Skeletal muscle tissue (tissue), 3 donors: ENCODE measurements at regions not wholly inside any gene's neighbourhood (a gene's known extent, or its start where the extent isn't known, plus 50 kb on each side); places are given as distances from the start of the nearest gene placed in this dataset.

Experiments used
- H3K27ac ChIP-seq: one replicate; pipeline ENCODE4 v1.7.0; 2013; ENCODE audit warnings: mild to moderate bottlenecking, low read depth, low read length, inconsistent platforms
- H3K27me3 ChIP-seq, 3 donors: one replicate each; pipeline ENCODE4 v1.7.0; 2013; ENCODE audit warnings: low read length in 3 of 3; ENCODE audit not compliant: control insufficient read depth in 3 of 3, insufficient read depth in 3 of 3
- H3K36me3 ChIP-seq, 3 donors: one replicate each; pipeline ENCODE4 v1.7.0; 2013; ENCODE audit warnings: low read length in 3 of 3; ENCODE audit not compliant: control insufficient read depth in 3 of 3, insufficient read depth in 3 of 3
- H3K4me1 ChIP-seq, 3 donors: one replicate each; pipeline ENCODE4 v1.7.0; 2013; ENCODE audit warnings: low read length in 3 of 3, mild to moderate bottlenecking in 3 of 3; ENCODE audit not compliant: control insufficient read depth in 3 of 3, insufficient read depth in 3 of 3
- H3K4me3 ChIP-seq, 3 donors: one replicate each; pipeline ENCODE4 v1.7.0; 2013; ENCODE audit warnings: low read length in 3 of 3
- H3K9ac ChIP-seq, 3 donors: one replicate each; pipeline ENCODE4 v1.7.0; 2013; ENCODE audit warnings: low read length in 3 of 3, mild to moderate bottlenecking in 3 of 3, moderate library complexity in 2 of 3, low read depth in 1 of 3
- H3K9me3 ChIP-seq, 3 donors: one replicate each; pipeline ENCODE4 v1.7.0; 2013; ENCODE audit warnings: low read length in 3 of 3; ENCODE audit not compliant: control insufficient read depth in 3 of 3
- donor health status: Osteomylitis.

DNA sequence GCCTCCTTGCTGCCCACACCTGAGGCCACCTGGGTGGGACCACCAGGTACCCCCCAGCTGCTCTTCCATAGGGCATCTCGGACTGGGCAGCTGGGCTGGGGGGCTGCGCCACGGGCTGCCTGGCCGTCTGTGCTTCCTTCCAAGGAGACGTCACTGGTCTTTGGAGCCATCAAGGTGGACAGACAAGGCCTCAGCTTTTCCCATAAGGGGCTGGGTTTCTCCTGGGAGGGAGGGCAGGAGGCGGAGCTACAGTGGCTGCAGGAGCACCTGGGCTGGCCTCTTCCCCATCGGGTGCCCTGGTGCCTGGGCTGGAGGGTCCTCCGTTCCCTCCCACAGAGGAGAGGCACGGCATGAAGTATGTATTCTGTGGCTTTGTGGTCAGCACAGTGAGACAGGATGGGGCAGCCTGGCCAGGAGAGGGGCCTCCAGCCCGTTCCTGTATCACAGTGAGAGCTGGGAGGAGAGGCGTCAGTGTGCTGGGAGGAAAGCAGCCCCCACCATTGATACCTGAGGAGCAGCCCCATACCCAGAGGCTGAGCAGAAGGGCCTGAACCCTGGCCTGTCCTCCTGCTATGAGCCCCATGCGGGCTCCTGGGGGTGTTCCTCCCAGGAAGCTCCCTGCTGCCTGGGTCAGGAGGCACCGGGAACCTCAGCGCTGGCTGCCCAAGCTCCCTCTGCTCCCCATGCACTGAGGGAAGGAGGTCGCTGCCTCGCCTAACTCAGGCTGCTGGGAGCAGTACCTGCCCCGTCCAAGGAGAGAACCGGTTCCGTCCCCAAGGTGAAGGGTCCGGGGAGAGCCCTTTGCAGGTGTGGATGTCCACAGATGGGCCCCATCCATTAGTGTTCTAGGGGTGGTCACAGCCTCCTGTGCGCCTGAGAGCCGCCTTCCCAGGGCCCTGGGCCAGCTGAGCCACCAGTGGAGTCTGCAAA, 1075.0 kb downstream of the BRD1 start:
- Histone ChIP-seq H3K9ac (no peak overlapping the region), H3K4me1 (no peaks in the 10 kb centered on the region), H3K36me3 (no peaks in the 10 kb centered on the region), H3K9me3 (no peaks in the 10 kb centered on the region), H3K27ac (no peak overlapping the region), H3K27me3 (peaks cover 0 to 11% (median 3%) of the 10 kb centered on the region in 3 donors), H3K4me3 (no peak overlapping the region)

DNA sequence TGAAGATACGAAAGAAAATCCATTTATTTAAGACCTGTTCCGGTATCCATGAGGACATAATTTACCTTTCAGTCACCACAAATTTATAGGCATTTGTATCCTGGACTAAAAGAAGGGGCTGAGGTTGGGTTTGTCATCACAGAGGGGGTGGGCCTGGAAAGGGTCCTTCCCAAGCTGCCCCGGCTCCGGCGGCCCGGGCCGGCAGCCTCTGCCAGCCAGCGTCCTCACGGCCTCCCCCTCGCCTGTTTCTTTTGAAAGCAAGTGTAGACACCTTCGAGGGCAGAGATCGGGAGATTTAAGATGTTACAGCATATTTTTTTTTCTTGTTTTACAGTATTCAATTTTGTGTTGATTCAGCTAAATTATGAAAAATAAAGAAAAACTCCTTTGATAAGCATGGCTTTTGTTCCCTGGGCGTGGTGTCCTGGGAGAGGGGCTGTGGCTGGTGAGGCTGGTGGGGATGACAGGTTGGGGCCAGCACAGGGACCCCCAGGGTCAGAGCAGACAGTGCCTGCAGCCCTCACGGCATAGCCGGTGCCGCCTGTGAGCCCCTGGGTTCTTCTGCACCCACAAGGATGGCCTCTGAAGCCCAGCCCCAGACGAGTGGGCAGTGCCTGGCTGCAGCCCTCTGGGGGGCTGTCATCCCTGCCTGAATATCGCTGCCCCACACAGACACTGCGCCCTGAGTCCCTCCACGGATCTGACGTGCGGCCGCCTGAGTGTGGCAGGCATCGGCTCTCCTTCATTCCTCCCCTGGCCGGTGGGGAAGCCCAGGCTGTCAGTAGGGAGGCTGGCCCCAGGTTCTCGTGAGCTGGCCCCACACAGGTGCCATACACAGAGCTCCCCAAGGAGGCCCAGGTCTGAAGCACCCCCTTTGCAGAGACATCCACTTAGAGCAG, 1075.9 kb downstream of the BRD1 start:
- Histone ChIP-seq H3K27me3 (peaks cover 0 to 11% (median 3%) of the 10 kb centered on the region in 3 donors), H3K27ac (no peak overlapping the region), H3K36me3 (no peaks in the 10 kb centered on the region), H3K9ac (no peak overlapping the region), H3K4me1 (no peaks in the 10 kb centered on the region), H3K9me3 (no peaks in the 10 kb centered on the region), H3K4me3 (no peak overlapping the region)

DNA sequence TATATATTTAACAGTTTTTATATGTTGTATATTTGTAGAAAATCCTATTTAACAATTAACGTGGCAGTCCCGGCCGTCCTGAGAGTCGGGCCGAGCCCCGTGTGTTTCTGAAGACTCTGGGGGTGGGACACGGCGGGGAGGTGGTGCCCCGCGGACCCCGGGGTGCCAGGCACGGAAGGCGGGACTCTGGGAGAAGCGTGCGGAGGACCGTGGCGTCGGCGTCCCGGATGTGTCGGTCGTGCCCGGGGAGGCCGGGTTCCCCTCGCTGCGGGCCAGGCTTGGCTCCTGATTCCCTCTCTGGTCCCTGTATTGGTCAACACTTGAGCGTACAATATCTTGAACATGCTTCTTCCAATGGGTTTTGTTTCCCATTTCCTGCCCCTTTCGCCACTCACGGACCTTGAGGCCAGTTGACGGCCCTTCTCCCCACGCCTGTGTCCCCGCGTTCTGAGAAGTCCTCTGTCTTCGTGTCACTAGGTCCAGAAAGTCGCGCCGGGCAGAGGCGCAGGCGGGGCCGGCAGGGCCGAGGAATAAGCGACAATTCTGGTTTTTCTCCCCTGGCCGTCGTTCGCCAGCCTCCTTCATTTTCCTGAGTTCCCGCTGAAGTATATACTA, 1076.7 kb downstream of the BRD1 start:
- no peaks in the 10 kb centered on the region for H3K4me1 ChIP-seq
- no peak overlapping the region for H3K4me3 ChIP-seq
- H3K27ac ChIP-seq = no peak overlapping the region
- H3K9ac ChIP-seq = no peak overlapping the region
- peaks cover 0 to 7% (median 3%) of the 10 kb centered on the region in 3 donors for H3K27me3 ChIP-seq
- no peaks in the 10 kb centered on the region for H3K9me3 ChIP-seq
- no peaks in the 10 kb centered on the region for H3K36me3 ChIP-seq

DNA sequence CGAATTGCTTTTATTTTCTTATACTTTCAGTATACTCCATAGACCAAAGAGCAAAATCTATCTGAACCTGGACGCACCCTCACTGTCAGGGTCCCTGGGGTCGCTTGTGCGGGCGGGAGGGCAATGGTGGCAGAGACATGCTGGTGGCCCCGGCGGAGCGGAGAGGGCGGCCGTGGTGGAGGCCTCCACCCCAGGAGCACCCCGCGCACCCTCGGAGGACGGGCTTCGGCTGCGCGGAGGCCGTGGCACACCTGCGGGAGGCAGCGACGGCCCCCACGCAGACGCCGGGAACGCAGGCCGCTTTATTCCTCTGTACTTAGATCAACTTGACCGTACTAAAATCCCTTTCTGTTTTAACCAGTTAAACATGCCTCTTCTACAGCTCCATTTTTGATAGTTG, 1077.4 kb downstream of the BRD1 start:
- H3K9ac ChIP-seq = no peak overlapping the region
- no peak overlapping the region for H3K27ac ChIP-seq
- H3K27me3 ChIP-seq = peaks cover 0 to 7% (median 3%) of the 10 kb centered on the region in 3 donors
- H3K9me3 ChIP-seq = no peaks in the 10 kb centered on the region
- no peaks in the 10 kb centered on the region for H3K4me1 ChIP-seq
- no peaks in the 10 kb centered on the region for H3K36me3 ChIP-seq
- no peak overlapping the region for H3K4me3 ChIP-seq

DNA sequence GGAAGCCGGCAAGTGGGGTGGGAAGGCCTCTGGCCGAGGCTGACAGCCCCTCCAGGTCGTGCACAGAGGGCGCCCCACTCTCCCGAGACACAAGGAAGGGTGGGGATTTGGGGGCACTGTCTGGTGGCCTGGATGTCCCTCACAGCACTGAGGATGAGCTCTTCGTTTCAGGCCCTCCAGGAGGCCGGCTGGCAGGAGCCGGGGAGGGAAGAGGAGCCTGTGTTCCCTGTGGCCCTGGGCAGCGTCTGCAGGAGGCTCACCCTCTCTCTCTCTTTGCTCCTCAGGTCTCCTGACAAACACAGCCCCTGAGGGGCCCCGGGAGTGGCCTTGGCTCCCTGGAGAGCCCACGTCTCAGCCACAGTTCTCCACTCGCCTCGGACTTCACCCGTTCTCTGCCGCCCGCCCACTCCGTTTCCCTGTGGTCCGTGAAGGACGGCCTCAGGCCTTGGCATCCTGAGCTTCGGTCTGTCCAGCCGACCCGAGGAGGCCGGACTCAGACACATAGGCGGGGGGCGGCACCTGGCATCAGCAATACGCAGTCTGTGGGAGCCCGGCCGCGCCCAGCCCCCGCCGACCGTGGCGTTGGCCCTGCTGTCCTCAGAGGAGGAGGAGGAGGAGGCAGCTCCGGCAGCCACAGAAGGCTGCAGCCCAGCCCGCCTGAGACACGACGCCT, 1078.0 kb downstream of the BRD1 start:
- Histone ChIP-seq H3K27ac (no peak overlapping the region), H3K9me3 (no peaks in the 10 kb centered on the region), H3K36me3 (no peaks in the 10 kb centered on the region)

DNA sequence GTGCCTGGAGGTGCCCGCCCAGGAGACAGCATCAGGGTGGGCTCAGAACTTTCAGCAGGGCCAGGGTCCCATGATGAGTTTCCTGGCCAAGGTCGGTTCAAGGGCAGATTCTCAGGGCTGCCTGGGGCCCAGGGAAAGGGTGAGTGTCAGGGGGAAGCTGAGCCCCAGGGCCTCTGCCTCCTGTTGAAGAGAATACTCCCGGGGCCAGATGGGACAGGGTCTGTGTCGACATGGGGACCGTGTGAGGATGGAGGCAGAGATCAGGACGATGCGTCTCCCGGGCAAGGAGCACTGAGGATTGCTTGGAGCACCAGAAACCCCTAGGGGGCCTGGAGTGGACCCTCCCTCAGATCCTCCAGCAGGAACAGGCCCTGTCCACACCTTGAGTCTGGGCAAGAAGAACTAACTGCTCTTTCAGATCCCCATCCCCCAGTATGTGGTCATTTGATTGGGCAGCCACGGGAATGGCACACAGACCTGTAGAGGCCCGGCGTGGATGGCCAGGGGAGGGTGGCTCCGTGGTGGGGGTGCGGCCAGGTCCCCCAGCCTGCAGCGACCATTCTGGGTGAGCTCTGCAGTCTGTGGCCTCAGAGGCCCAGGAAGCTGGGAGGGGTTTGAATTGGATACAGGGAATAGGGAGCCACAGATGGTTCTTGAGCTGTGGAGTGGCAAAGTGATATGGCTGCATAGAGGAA, 1078.7 kb downstream of the BRD1 start:
- no peaks in the 10 kb centered on the region for H3K36me3 ChIP-seq
- H3K27me3 ChIP-seq = peaks cover 0 to 2% (median 0%) of the 10 kb centered on the region in 3 donors
- no peak overlapping the region for H3K4me3 ChIP-seq
- no peaks in the 10 kb centered on the region for H3K9me3 ChIP-seq
- no peak overlapping the region for H3K9ac ChIP-seq
- H3K4me1 ChIP-seq = no peaks in the 10 kb centered on the region
- no peak overlapping the region for H3K27ac ChIP-seq

More for the DNA sequence above, 1078.0 kb downstream of the BRD1 start:
- Histone ChIP-seq H3K9ac (no peak overlapping the region), H3K4me3 (no peak overlapping the region), H3K27me3 (peaks cover 0 to 3% (median 2%) of the 10 kb centered on the region in 3 donors), H3K4me1 (no peaks in the 10 kb centered on the region)

DNA sequence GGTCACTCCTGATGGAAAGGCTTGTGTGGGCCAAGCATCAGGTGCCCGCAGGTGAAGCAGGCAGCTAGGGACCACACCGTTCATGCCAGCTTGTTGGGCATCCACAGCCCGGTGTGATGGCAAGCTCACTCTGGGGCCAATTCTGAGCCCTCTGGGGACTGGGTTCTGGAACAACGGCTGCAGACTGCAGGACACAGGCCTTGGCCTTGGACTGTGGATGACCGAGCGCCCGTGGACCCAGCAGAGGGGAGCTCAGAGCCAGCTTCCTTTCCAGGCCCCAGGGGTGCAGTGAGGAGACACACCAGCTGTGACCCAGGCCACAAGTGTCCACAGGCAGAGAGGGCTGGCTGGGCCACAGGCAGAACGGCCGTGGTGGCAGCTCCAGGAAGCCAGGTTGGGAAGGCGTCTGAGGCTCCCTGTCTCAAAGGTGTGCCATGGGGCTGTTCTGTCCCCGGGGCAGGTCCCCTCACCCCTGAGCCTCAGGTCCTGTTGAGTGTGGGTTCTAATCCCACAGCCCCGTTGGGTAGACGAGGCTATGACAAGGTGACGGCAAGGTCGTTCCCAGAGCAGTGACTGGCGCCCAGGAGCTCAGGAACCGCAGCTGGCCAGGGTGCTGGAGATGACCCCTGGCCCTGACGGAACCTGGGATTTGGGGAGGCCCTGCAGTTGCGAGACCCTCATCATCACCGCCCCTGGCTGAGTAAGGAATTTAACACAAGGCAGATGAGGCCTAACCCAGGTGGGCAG, 1079.4 kb downstream of the BRD1 start:
- H3K27ac ChIP-seq = no peak overlapping the region
- H3K36me3 ChIP-seq = no peaks in the 10 kb centered on the region
- H3K4me3 ChIP-seq = no peak overlapping the region
- no peak overlapping the region for H3K9ac ChIP-seq
- peaks cover 0 to 2% (median 0%) of the 10 kb centered on the region in 3 donors for H3K27me3 ChIP-seq
- H3K9me3 ChIP-seq = no peaks in the 10 kb centered on the region
- no peaks in the 10 kb centered on the region for H3K4me1 ChIP-seq

DNA sequence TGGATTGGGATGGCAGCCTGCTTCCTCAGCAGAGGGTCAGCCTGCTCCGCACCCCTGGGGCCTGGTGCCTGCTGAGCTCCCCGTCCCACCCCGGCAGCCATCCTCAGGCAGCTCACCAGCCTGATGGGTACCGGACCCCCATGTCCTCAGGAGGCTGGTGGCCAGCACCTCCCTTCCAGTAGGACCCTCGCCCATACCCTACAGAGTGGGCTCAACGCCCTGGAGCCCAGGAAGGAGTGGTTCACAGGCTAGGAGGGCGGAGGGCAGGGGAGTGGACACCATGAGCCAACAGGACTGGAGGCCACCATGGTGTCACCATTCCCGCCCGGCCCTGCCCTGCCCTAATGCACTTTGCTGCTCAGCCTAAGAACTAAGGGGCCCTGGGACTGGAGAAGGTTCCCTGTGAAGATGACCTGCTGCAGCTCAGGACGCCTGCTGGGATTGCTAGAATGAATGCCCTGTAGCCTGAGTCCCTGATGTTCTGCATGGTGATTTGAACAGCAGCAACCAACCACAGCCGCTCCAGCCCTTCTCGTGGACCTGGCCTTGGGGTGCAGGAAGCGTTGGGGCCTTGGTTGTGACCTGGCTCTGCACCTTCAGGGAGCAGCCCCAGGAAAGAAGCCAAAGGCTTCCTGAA, 1080.8 kb downstream of the BRD1 start:
- H3K27ac ChIP-seq = no peak overlapping the region
- no peaks in the 10 kb centered on the region for H3K36me3 ChIP-seq
- no peaks in the 10 kb centered on the region for H3K4me1 ChIP-seq
- H3K4me3 ChIP-seq = no peak overlapping the region
- H3K9me3 ChIP-seq = no peaks in the 10 kb centered on the region
- no peak overlapping the region for H3K9ac ChIP-seq
- peaks cover 0 to 2% (median 0%) of the 10 kb centered on the region in 3 donors for H3K27me3 ChIP-seq
